ENCODE measurements at regions not wholly inside any gene's neighbourhood (a gene's known extent, or its start where the extent isn't known, plus 50 kb on each side); places are given as distances from the start of the nearest gene placed in this dataset.

DNA sequence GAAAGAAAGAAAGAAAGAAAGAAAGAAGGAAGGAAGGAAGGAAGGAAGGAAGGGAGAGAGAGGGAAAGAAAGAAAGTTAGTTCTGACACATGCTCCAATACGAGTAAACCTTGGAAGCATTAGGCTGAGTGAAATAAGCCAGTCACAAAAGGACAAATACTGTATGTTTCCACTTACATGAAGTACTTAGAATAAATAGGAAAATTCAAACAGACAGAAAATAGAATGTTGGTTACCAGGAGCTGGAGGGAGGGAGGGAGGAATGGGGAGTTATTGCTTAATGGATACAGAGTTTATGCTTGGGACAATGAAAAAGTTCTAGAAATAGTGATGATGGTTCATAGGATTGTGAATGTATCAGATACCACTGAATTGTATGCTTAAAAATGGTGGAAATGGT lies 75.2 kb upstream of the CDH4 start:
- Histone ChIP-seq H3K27ac (no peak overlapping the region), H3K4me1 (no peaks in the 10 kb centered on the region), H3K36me3 (no peaks in the 10 kb centered on the region), H3K79me2 (ENCODE audit: low read depth) (no peaks in the 10 kb centered on the region), H3K4me3 (no peak overlapping the region), H2AFZ (replicated peaks) (no peak overlapping the region), H3F3A (ENCODE audit: low read depth) (no peaks in the 10 kb centered on the region), H3K9ac (no peak overlapping the region), H3K4me2 (no peak overlapping the region), H3K27me3 (peaks cover 33% of the 10 kb centered on the region), H4K20me1 (ENCODE audit: low read depth) (no peaks in the 10 kb centered on the region), H3K9me3 (ENCODE audit: low read depth) (no peaks in the 10 kb centered on the region)
- Mint-ChIP-seq H3K4me3 (no peak overlapping the region), H3K36me3 (no peaks in the 10 kb centered on the region), H3K4me1 (no peaks in the 10 kb centered on the region), H3K27ac (no peak overlapping the region), H3K27me3 (ENCODE audit: insufficient read depth, low read depth) (peaks cover 3% of the 10 kb centered on the region), H3K9me3 (no peaks in the 10 kb centered on the region)
- no peak for TF ChIP-seq EZH2phosphoT487 (IDR thresholded peaks at IDR 0.05)
- TF ChIP-seq EZH2 (IDR thresholded peaks at IDR 0.05) = no peak
- TF ChIP-seq, protein P1, sequence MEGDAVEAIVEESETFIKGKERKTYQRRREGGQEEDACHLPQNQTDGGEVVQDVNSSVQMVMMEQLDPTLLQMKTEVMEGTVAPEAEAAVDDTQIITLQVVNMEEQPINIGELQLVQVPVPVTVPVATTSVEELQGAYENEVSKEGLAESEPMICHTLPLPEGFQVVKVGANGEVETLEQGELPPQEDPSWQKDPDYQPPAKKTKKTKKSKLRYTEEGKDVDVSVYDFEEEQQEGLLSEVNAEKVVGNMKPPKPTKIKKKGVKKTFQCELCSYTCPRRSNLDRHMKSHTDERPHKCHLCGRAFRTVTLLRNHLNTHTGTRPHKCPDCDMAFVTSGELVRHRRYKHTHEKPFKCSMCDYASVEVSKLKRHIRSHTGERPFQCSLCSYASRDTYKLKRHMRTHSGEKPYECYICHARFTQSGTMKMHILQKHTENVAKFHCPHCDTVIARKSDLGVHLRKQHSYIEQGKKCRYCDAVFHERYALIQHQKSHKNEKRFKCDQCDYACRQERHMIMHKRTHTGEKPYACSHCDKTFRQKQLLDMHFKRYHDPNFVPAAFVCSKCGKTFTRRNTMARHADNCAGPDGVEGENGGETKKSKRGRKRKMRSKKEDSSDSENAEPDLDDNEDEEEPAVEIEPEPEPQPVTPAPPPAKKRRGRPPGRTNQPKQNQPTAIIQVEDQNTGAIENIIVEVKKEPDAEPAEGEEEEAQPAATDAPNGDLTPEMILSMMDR (IDR thresholded peaks at IDR 0.05) = no peak
- no peak for DNase-seq (ENCODE audit: low spot score)

DNA sequence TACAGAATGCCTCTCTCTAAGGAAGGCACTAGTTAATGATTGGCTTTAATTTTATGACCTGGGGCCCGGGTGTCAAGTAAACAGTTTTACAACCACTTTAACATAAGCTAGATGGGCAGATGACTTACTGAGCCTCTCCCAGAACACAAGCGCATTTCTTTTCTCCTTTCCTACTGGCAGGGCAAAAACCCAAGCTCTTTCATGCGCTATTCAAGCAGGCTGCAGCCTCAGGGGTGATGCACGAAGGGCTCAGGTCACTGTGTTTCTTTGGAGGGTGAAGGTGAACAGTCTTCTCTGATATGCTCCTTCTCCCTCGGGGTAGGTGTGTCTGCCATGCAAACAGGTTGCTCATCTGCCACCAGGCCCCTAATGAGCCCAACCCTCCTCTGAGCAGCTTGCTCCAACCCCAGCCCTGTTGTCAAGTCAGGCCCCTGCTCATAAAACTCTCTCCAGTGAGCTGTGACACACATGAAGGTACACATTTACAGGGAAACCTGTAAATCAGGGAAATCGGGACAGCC lies 73.5 kb upstream of the CDH4 start:
- Mint-ChIP-seq H3K36me3 (no peaks in the 10 kb centered on the region), H3K27me3 (ENCODE audit: insufficient read depth, low read depth) (peaks cover 3% of the 10 kb centered on the region), H3K4me3 (no peak overlapping the region), H3K9me3 (no peaks in the 10 kb centered on the region), H3K27ac (no peak overlapping the region), H3K4me1 (no peaks in the 10 kb centered on the region)
- no peak overlapping the region for H3K4me2 ChIP-seq
- no peaks in the 10 kb centered on the region for H3K9me3 ChIP-seq (ENCODE audit: low read depth)
- H3K27ac ChIP-seq = no peak overlapping the region
- no peaks in the 10 kb centered on the region for H4K20me1 ChIP-seq (ENCODE audit: low read depth)
- no peaks in the 10 kb centered on the region for H3K79me2 ChIP-seq (ENCODE audit: low read depth)
- H2AFZ ChIP-seq (replicated peaks) = no peak overlapping the region
- no peak for TF ChIP-seq EZH2phosphoT487 (IDR thresholded peaks at IDR 0.05)
- no peak for TF ChIP-seq EZH2 (IDR thresholded peaks at IDR 0.05)
- TF ChIP-seq, protein P1 (IDR thresholded peaks at IDR 0.05) = no peak
- no peaks in the 10 kb centered on the region for H3K4me1 ChIP-seq
- no peak for DNase-seq (ENCODE audit: low spot score)
- no peaks in the 10 kb centered on the region for H3K36me3 ChIP-seq
- no peak overlapping the region for H3K4me3 ChIP-seq
- no peak overlapping the region for H3K9ac ChIP-seq
- peaks cover 33% of the 10 kb centered on the region for H3K27me3 ChIP-seq
- H3F3A ChIP-seq (ENCODE audit: low read depth) = no peaks in the 10 kb centered on the region

DNA sequence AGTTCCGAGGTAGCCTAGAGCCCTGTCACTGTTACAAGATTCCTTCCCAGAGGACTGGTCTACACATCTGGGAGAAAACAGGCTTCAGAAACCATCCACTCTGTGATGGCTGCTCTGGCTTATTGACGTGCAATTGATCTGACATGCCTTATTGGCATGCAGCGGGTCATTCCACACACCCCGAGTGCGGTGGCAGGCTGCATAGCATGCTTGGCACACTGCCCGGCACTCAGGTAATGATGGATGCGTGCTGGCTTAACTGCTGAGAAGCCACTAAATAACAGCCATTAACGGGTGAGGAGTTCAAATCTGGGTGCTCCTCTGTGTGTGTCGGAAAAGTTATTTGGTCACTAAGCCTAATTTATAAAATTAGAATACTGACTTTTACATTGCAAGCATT lies 67.9 kb upstream of the CDH4 start:
- Histone ChIP-seq H4K20me1 (ENCODE audit: low read depth) (no peaks in the 10 kb centered on the region), H3K36me3 (no peaks in the 10 kb centered on the region), H2AFZ (replicated peaks) (no peak overlapping the region), H3K9me3 (ENCODE audit: low read depth) (no peaks in the 10 kb centered on the region), H3F3A (ENCODE audit: low read depth) (no peaks in the 10 kb centered on the region), H3K27ac (no peak overlapping the region), H3K4me3 (no peak overlapping the region), H3K4me2 (no peak overlapping the region), H3K9ac (no peak overlapping the region), H3K4me1 (no peaks in the 10 kb centered on the region), H3K27me3 (peaks cover 14% of the 10 kb centered on the region), H3K79me2 (ENCODE audit: low read depth) (no peaks in the 10 kb centered on the region)
- Mint-ChIP-seq H3K4me3 (no peak overlapping the region), H3K4me1 (peaks cover 9% of the 10 kb centered on the region), H3K27me3 (ENCODE audit: insufficient read depth, low read depth) (no peaks in the 10 kb centered on the region), H3K36me3 (no peaks in the 10 kb centered on the region), H3K27ac (no peak overlapping the region), H3K9me3 (no peaks in the 10 kb centered on the region)
- TF ChIP-seq, protein P1 (IDR thresholded peaks at IDR 0.05) = no peak
- TF ChIP-seq EZH2phosphoT487 (IDR thresholded peaks at IDR 0.05) = no peak
- TF ChIP-seq EZH2 (IDR thresholded peaks at IDR 0.05) = no peak
- no peak for DNase-seq (ENCODE audit: low spot score)
